CD8-positive, alpha-beta memory T cell (primary cell): ENCODE measurements at regions not wholly inside any gene's neighbourhood (a gene's known extent, or its start where the extent isn't known, plus 50 kb on each side); places are given as distances from the start of the nearest gene placed in this dataset.

ENCODE experiments used
- CTCF ChIA-PET: fragments of 350-600 bp; sonication (Branson Sonifier 250); formaldehyde crosslinking; loops from one replicate; lab custom pipeline; 2021; ENCODE audit warnings: antibody characterized with exemption; lab: Charles Lee
- POLR2A ChIA-PET: fragments of 350-600 bp; sonication (Branson Sonifier 250); formaldehyde crosslinking; loops from one replicate; lab custom pipeline; 2021; ENCODE audit warnings: antibody characterized with exemption; lab: Charles Lee
- DNase-seq, 5 donors: peaks; one replicate each; pipeline versions ENCODE4 v3.0.0 to v3.0.0-alpha.2; 2020 to 2022; ENCODE audit warnings: mixed read lengths in 1 of 5
- H3K27ac ChIP-seq: one replicate; pipeline ENCODE4 v1.7.0; 2013; ENCODE audit warnings: low read depth, mild to moderate bottlenecking, low read length, moderate library complexity
- H3K27me3 ChIP-seq: 2 replicates; pipeline ENCODE4 v1.7.0; 2013; ENCODE audit warnings: low read length, mild to moderate bottlenecking; ENCODE audit not compliant: insufficient read depth, poor library complexity, severe bottlenecking
- H3K36me3 ChIP-seq: 2 replicates; pipeline ENCODE4 v1.7.0; 2013; ENCODE audit warnings: mild to moderate bottlenecking, low read length, moderate library complexity; ENCODE audit not compliant: insufficient read depth
- H3K4me1 ChIP-seq: 2 replicates; pipeline ENCODE4 v1.7.0; 2013; ENCODE audit warnings: mild to moderate bottlenecking, low read length, moderate library complexity; ENCODE audit not compliant: insufficient read depth
- H3K4me3 ChIP-seq: 2 replicates; pipeline ENCODE4 v1.7.0; 2013; ENCODE audit warnings: mild to moderate bottlenecking, low read length
- H3K9me3 ChIP-seq: 2 replicates; pipeline ENCODE4 v1.7.0; 2013; ENCODE audit warnings: mild to moderate bottlenecking, low read length
- H3K27ac Mint-ChIP-seq, 8 donors: one replicate each; pipeline ENCODE4 v1.8.0; 2020 to 2021; ENCODE audit warnings: mixed read lengths in 8 of 8, mild to moderate bottlenecking in 6 of 8, inconsistent platforms in 3 of 8, moderate library complexity in 3 of 8
- H3K27me3 Mint-ChIP-seq, 2 donors: one replicate each; pipeline ENCODE4 v1.8.0; 2020 to 2021; ENCODE audit warnings: mixed read lengths in 2 of 2, mild to moderate bottlenecking in 1 of 2, moderate library complexity in 1 of 2
- H3K36me3 Mint-ChIP-seq, 3 donors: one replicate each; pipeline ENCODE4 v1.8.0; 2020 to 2021; ENCODE audit warnings: mixed read lengths in 3 of 3, inconsistent platforms in 1 of 3, mild to moderate bottlenecking in 1 of 3
- H3K4me1 Mint-ChIP-seq, 3 donors: one replicate each; pipeline ENCODE4 v1.8.0; 2020 to 2021; ENCODE audit warnings: mixed read lengths in 3 of 3, inconsistent platforms in 1 of 3, mild to moderate bottlenecking in 1 of 3
- H3K4me3 Mint-ChIP-seq, 7 donors: one replicate each; pipeline ENCODE4 v1.8.0; 2020 to 2021; ENCODE audit warnings: mixed read lengths in 7 of 7, mild to moderate bottlenecking in 6 of 7, moderate library complexity in 4 of 7, inconsistent platforms in 2 of 7
- H3K9me3 Mint-ChIP-seq, 5 donors: one replicate each; pipeline ENCODE4 v1.8.0; 2020 to 2022; ENCODE audit warnings: mixed read lengths in 5 of 5, mild to moderate bottlenecking in 3 of 5, moderate library complexity in 2 of 5, inconsistent platforms in 1 of 5

DNA sequence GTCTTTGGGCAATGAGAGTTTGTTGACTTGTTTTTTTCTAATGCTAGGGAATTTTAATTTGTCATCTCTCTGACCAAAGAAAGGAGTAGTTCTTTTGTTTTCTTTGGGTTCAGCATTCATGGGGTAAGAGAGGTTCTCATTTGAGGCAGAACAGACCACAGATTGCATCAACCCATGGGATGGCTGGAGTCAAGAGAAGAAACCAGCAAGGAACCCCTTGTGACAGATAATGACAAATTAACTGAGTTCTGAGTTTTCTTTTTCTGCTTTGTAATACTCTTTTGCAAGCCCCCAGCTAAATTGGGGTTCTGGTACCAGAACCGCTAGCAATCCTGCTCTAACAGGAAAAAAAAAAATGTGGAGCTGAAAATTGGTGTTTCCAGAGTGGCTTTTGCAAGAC lies 864.1 kb downstream of the DIAPH3 start:
- Mint-ChIP-seq H3K27ac (no peak overlapping the region), H3K4me1 (no peaks in the 10 kb centered on the region), H3K36me3 (no peaks in the 10 kb centered on the region), H3K9me3 (peaks cover under 1 to 10% (median 6%) of the 10 kb centered on the region in 5 donors), H3K4me3 (no peak overlapping the region), H3K27me3 (peaks cover 0 to 5% of the 10 kb centered on the region in 2 donors)
- no peaks in the 10 kb centered on the region for H3K27me3 ChIP-seq
- POLR2A ChIA-PET: no interaction called here
- no peaks in the 10 kb centered on the region for H3K9me3 ChIP-seq
- no peak for DNase-seq
- no peak overlapping the region for H3K27ac ChIP-seq
- H3K36me3 ChIP-seq: no peaks in the 10 kb centered on the region
- H3K4me1 ChIP-seq: no peaks in the 10 kb centered on the region
- CTCF ChIA-PET: no interaction called here
- no peak overlapping the region for H3K4me3 ChIP-seq

DNA sequence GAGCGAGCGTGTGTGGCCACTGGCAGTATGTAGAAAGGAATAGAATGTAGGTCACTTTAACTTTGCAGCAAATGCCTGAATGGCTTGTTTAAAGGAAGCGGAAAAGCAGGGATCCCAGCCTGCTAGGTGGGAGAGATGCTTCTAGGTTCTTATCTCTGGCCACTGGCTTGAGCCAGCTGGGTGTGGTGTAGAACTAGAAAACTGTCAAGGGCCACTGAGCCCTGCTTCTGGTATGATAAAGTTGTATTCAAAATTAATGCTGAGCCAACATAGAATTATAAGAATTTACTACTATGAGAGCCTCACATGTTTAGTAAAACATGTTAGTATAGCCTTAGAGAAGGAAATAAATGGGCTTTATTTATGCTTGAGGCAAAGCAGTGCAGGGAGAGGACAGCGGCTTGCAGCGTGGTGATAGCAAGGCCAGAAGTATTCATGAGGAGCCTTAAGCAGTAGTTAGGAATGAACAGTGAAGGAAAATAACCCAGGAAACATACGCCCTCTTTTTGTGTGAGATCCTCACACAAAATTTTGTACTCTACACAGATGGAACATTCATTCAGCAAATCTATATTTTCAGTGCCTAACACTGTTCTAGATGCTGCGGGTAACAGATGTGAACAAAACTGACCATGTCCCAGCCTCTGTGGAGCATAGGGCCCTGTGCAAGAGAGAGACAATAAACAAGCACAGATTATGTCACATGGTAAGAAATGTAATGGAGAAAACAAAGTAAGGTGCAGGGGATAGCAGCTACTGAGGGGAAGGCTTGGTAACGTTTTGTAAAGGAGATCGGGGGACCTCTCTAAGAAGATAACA lies 863.2 kb downstream of the DIAPH3 start:
- no peaks in the 10 kb centered on the region for H3K4me1 Mint-ChIP-seq
- no peak overlapping the region for H3K27ac Mint-ChIP-seq
- no peak overlapping the region for H3K4me3 Mint-ChIP-seq
- CTCF ChIA-PET: no interaction called here
- H3K9me3 Mint-ChIP-seq: peaks cover 0 to 7% (median 6%) of the 10 kb centered on the region in 5 donors
- no peak for DNase-seq
- H3K27ac ChIP-seq: no peak overlapping the region
- H3K36me3 ChIP-seq: no peaks in the 10 kb centered on the region
- no peaks in the 10 kb centered on the region for H3K36me3 Mint-ChIP-seq
- no peaks in the 10 kb centered on the region for H3K27me3 ChIP-seq
- peaks cover 0 to 5% of the 10 kb centered on the region in 2 donors for H3K27me3 Mint-ChIP-seq
- no peak overlapping the region for H3K4me3 ChIP-seq
- H3K4me1 ChIP-seq: no peaks in the 10 kb centered on the region
- POLR2A ChIA-PET: no interaction called here
- H3K9me3 ChIP-seq: no peaks in the 10 kb centered on the region

DNA sequence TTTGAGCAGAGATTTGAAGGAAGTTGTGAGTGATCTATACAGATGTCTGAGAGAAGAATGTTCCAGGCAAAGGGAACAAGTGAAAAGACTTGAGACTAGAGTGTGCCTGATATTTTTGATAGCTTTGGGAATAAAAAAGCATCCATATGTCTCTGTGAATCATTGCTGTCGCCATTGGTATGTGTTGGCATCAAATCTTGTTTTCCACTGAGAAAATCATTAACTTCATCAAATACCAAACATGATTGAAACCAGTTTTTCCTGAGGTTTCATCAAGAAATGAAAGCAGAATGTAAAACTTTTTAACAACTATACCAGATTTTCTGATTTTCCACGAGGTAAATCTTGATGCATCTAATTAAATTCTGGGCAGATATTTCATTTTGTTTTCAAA lies 862.6 kb downstream of the DIAPH3 start:
- Mint-ChIP-seq H3K27me3 (peaks cover 0 to 5% of the 10 kb centered on the region in 2 donors), H3K9me3 (peaks cover 0 to 6% (median 2%) of the 10 kb centered on the region in 5 donors), H3K4me3 (no peak overlapping the region), H3K36me3 (no peaks in the 10 kb centered on the region), H3K4me1 (no peaks in the 10 kb centered on the region), H3K27ac (no peak overlapping the region)
- DNase-seq: no peak
- no peaks in the 10 kb centered on the region for H3K4me1 ChIP-seq
- no peak overlapping the region for H3K27ac ChIP-seq
- ChIA-PET POLR2A (no interaction called here), CTCF (no interaction called here)
- no peaks in the 10 kb centered on the region for H3K9me3 ChIP-seq
- H3K27me3 ChIP-seq: no peaks in the 10 kb centered on the region
- no peak overlapping the region for H3K4me3 ChIP-seq
- no peaks in the 10 kb centered on the region for H3K36me3 ChIP-seq

- H3K27me3 ChIP-seq: no peaks in the 10 kb centered on the region
- no peak for DNase-seq
- no peak overlapping the region for H3K4me3 Mint-ChIP-seq
- H3K9me3 Mint-ChIP-seq: no peaks in the 10 kb centered on the region
- H3K4me1 Mint-ChIP-seq: no peaks in the 10 kb centered on the region
- CTCF ChIA-PET: no interaction called here
- H3K36me3 Mint-ChIP-seq: no peaks in the 10 kb centered on the region
- H3K27ac ChIP-seq: no peak overlapping the region
- POLR2A ChIA-PET: no interaction called here
- H3K4me3 ChIP-seq: no peak overlapping the region
- H3K27ac Mint-ChIP-seq: no peak overlapping the region
- H3K9me3 ChIP-seq: no peaks in the 10 kb centered on the region
- H3K27me3 Mint-ChIP-seq: peaks cover 1 to 5% of the 10 kb centered on the region in 2 donors
- no peaks in the 10 kb centered on the region for H3K36me3 ChIP-seq
- no peaks in the 10 kb centered on the region for H3K4me1 ChIP-seq
Observed at GRCh38 chr13:59303433-59303832, 860.3 kb downstream of the DIAPH3 start.

DNA sequence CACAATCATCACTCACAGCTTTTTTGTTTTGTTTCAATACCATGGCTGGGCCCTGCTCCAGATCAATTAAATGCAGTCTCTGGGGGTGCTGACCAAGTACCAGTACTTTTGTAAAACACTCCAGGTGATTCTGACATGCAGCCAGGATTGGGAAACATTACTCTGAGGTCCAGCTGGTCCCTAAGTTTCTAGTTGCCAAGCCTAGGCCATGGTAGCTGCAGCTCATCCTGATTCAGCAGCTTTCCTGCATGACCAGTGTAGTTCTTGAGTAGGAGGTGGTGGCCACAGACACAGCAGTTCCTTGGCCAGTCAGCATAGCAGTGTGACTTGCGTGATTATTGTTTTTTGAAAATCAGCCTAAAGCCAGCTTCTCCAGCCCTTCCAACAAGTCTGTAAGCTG lies 859.1 kb downstream of the DIAPH3 start:
- no peaks in the 10 kb centered on the region for H3K4me1 ChIP-seq
- POLR2A ChIA-PET: no interaction called here
- Mint-ChIP-seq H3K36me3 (no peaks in the 10 kb centered on the region), H3K27me3 (peaks cover 3 to 5% of the 10 kb centered on the region in 2 donors), H3K4me3 (no peak overlapping the region), H3K4me1 (no peaks in the 10 kb centered on the region), H3K27ac (no peak overlapping the region), H3K9me3 (no peaks in the 10 kb centered on the region)
- H3K9me3 ChIP-seq: no peaks in the 10 kb centered on the region
- H3K27me3 ChIP-seq: no peaks in the 10 kb centered on the region
- no peaks in the 10 kb centered on the region for H3K36me3 ChIP-seq
- no peak overlapping the region for H3K4me3 ChIP-seq
- H3K27ac ChIP-seq: no peak overlapping the region
- DNase-seq: no peak
- CTCF ChIA-PET: no interaction called here

DNA sequence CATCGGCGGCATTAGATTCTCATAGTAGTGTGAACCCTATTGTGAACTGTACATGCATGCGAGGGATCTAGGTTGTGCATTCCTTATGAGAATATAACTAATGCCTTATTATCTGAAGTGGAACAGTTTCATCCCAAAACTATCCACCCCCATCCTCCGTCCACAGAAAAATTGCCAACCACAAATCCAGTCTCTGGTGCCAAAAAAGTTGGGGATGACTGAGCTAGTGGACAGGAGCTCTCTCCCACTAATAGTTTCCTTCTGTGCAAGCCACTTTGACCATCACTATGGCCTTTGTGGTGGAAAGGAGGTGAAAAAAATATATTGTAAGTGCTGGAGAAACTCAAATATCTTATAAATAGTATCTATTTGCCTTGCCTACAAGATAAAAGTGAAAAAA lies 857.8 kb downstream of the DIAPH3 start:
- ChIA-PET POLR2A (no interaction called here), CTCF (no interaction called here)
- Histone ChIP-seq H3K36me3 (no peaks in the 10 kb centered on the region), H3K27me3 (no peaks in the 10 kb centered on the region), H3K9me3 (no peaks in the 10 kb centered on the region), H3K27ac (no peak overlapping the region), H3K4me1 (no peaks in the 10 kb centered on the region), H3K4me3 (no peak overlapping the region)
- no peak overlapping the region for H3K27ac Mint-ChIP-seq
- H3K27me3 Mint-ChIP-seq: peaks cover 3 to 6% of the 10 kb centered on the region in 2 donors
- H3K36me3 Mint-ChIP-seq: no peaks in the 10 kb centered on the region
- H3K4me3 Mint-ChIP-seq: no peak overlapping the region
- no peaks in the 10 kb centered on the region for H3K4me1 Mint-ChIP-seq
- no peak for DNase-seq
- H3K9me3 Mint-ChIP-seq: no peaks in the 10 kb centered on the region

DNA sequence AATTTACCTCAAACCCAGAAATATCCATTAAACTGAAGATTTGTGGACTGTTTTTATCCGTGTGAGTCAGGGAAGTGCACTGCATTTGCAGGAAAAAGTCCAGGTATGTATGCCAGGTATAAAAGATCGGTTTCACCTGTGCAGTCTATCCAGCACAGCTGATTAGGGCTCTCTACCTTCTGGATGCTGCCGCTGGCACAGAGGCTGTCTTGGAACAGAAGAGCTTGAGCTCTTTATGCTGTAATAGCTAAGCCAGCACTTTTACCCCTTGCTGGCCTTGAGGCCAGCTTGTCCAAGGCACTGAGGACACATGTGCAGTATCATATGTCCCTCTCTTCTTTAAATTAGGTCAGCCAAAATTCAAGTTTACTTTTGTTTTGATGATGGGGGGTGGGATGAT lies 851.0 kb downstream of the DIAPH3 start:
- Mint-ChIP-seq H3K9me3 (no peaks in the 10 kb centered on the region), H3K27ac (no peak overlapping the region), H3K27me3 (peaks cover 3% of the 10 kb centered on the region in 2 donors), H3K36me3 (no peaks in the 10 kb centered on the region), H3K4me1 (no peaks in the 10 kb centered on the region), H3K4me3 (no peak overlapping the region)
- H3K36me3 ChIP-seq: no peaks in the 10 kb centered on the region
- CTCF ChIA-PET: no interaction called here
- no peaks in the 10 kb centered on the region for H3K4me1 ChIP-seq
- POLR2A ChIA-PET: no interaction called here
- no peak overlapping the region for H3K27ac ChIP-seq
- DNase-seq: no peak
- H3K27me3 ChIP-seq: no peaks in the 10 kb centered on the region
- H3K9me3 ChIP-seq: no peaks in the 10 kb centered on the region
- no peak overlapping the region for H3K4me3 ChIP-seq

GRCh38 chr13:59318320-59318930 lies 845.3 kb downstream of the DIAPH3 start:
- Mint-ChIP-seq H3K4me1 (no peaks in the 10 kb centered on the region), H3K4me3 (no peak overlapping the region), H3K9me3 (no peaks in the 10 kb centered on the region), H3K27ac (no peak overlapping the region), H3K36me3 (no peaks in the 10 kb centered on the region), H3K27me3 (peaks cover 5 to 6% of the 10 kb centered on the region in 2 donors)
- POLR2A ChIA-PET: no interaction called here
- peak in 4 of 5 donors; percentile 8 to 53 (median 17) for DNase-seq
- Histone ChIP-seq H3K9me3 (no peaks in the 10 kb centered on the region), H3K4me1 (no peaks in the 10 kb centered on the region), H3K4me3 (no peak overlapping the region), H3K27ac (no peak overlapping the region), H3K36me3 (no peaks in the 10 kb centered on the region), H3K27me3 (no peaks in the 10 kb centered on the region)
- CTCF ChIA-PET: interaction anchor here (1.8 kb wide), 1 partner anchor 11 kb away, joined by 3 read pairs; no protein-coding TSS in a partner anchor
